HG02870 (cell line): ENCODE measurements at regions not wholly inside any gene's neighbourhood (a gene's known extent, or its start where the extent isn't known, plus 50 kb on each side); places are given as distances from the start of the nearest gene placed in this dataset.
"Not testable (repeated sequence)": the region's sequence is repeated elsewhere in the genome, so short reads cannot be mapped to it uniquely, and the experiment has no call there.

Source experiments
- ATAC-seq: cut with Tn5 transposase; IDR thresholded peaks from one replicate; pipeline ENCODE4 v1.9.1; 2021; ENCODE audit warnings: mild to moderate bottlenecking, moderate library complexity; ENCODE audit not compliant: unreplicated experiment

DNA sequence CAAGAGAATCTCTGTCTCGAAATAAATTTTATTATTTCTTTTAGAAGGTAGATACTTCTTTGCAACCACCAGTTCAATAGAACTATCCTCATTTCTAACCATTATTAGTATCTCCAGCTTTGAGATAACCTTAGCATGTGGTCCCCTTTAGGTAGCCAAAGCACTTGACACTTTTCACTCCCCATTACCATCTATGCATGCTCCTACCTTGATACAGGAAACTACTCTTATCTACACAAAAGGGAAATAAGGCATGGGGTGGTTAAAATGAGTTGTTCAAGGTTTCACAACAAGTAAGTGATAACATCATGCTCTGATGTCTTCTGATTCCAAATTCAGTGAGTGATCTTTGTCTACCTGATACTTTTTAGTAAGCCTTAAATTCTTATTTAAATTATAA is 308.2 kb upstream of the CHORDC1 start:
- no peak for ATAC-seq

DNA sequence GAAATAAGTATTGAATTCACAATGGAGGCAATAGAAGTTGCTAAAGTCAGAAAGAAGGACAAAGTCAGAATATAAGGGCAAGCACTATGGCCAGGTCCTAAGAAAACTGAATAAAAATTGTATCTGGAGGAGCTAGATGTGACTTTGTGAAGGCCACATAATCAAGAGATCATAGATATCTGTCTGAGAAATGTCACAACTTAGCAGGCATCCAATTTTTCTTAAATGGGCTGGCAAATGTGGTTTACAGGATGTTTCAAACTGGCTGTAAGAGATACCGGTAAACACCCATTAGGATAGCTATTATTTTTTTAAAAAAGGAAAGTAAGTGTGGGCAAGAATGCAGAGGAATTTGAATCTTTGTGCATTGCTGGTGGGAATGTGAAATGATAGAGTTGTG is 303.1 kb upstream of the CHORDC1 start:
- no peak for ATAC-seq

DNA sequence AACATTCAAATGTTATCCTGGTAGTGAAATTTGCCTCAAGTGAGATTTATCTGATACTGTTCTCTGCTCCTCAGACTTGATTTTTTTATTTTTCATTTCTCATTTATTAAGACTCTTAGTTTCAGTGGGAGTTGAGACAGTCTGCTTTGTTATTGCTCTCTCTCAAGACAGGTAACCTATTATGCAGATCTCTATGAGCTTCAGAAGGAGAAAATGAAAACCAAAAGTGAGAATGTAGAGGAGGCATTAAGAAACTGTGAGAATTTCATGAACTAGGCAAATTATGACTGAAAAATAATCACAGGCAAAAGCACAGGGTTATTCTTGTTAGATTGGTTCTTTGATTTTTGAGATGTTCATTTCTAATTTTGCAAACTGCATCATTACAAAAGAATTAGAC is 290.0 kb upstream of the CHORDC1 start:
- no peak for ATAC-seq

DNA sequence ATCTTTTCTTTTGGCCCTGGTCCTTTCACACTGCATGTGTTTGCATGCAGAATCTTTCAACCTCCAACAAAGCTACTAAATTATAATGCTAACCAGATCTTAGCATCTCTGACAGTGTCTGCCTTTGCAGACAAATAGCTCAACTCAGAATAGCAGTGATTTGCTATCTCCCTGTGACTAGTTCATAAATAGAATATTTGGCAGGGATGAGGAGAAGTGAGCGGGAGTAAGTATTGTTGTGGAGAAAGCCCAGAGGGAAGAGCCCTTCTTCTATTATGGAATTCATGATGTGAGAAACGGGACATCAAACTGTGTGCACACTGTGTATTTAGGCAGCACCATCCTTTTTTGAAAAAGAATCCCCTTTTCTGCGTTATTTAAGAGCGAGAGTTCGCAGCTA is 288.0 kb upstream of the CHORDC1 start:
- ATAC-seq: no peak

DNA sequence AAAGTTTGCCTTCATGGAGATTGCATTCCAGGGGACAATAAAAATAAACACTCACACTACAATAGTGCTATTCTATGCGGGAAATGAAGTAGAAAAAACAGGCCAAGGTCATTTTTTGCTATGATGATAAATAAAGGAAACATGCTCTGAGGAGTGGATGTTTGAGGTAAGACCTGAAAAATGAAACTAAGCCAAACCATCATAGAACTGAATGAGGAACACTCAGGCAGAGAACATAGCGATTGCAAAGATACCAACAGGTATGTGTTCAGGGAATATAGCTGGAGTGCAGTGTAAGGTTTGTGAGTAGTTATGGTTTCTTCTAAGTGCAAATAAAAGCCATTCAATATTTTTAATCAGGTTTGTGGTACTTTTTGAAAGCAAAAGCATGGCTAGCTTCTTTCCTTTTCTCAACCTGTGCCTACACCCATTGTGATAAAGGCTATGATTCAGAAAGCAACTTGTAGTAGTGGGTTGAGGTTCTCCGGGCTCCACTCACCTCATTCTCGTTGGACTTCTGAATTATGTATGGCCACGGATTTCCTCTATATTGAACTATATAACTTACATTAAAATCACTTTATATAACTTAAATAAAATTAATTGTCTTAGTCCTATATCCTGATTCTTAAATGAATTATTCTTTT is 278.2 kb upstream of the CHORDC1 start:
- ATAC-seq: no peak

DNA sequence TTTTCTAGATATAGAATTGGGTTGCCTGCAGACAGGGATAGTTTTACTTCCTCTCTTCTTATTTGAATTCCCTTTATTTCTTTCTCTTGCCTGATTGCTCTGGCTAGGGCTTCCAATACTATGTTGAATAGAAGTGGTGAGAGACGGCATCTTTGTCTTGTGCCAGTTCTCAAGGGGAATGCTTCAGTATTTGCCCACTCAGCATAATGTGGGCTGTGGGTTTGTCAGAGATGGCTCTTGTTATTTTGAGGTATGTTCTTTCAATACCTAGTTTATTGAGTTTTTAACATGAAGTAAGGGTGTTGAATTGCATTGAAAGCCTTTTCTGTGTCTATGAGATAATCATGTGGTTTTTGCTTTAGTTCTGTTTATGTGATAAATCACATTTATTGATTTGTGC is 273.9 kb upstream of the CHORDC1 start:
- no peak for ATAC-seq

DNA sequence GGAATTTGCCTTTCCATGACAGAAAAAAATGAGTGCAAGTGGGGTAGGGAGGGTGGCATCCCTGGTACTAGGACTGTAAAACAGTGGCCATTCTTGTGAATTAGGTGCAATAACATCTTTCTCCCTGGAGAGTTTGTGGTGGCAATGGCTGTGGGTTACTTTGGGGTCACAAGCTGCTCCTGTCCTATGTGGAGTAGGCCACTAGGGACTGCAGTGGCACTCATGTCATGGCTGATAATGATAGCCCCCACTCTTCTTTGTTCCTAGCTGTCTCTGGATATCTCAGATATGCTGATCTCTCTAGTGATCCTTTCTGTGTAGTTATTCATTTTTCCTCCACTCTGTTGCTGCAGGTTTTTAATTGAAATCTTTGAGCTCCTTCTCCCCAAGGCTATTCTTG is 270.5 kb upstream of the CHORDC1 start:
- no peak for ATAC-seq

DNA sequence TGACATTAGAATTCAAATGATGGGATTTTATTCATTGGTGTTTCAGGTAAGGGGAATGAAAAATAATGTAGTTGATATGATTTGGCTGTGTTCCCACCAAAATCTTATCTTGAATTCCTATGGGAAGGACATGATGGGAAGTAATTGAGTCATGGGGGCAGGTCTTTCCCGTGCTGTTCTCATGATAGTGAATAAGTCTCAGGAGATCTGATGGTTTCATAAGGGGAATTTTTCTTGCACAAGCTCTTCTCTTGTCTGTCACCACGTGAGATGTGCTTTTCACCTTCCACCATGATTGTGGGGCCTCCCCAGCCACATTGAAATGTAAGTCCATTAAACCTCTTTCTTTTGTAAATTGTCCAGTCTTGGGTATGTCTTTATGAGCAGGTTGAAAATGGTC is 268.6 kb upstream of the CHORDC1 start:
- no peak for ATAC-seq

DNA sequence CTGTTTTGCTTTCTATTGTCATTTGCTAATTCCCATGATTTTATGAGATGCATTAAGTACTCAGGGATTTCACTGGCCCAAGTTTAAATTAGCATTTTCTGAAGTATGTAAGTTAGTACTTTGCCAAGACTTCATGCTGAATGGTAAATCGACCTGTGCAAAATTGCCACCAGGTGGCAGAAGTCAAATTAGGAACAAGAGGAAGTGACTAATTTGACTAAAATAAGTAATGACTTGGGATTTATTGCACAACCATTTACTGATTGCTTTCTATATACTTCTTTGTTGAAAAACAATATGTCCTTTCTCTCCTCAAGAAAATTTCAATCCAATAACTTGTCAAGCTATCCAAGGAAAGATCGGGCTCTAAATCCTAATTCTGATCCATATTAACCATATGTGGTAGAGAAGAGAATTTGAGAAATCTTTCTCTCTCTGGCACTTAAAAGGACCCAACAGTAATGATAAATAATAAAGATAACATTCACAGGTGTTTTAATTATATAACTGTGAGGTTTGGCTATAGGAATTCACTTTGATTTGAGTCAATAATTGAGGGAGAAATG is 253.7 kb upstream of the CHORDC1 start:
- peak; percentile 72 for ATAC-seq

DNA sequence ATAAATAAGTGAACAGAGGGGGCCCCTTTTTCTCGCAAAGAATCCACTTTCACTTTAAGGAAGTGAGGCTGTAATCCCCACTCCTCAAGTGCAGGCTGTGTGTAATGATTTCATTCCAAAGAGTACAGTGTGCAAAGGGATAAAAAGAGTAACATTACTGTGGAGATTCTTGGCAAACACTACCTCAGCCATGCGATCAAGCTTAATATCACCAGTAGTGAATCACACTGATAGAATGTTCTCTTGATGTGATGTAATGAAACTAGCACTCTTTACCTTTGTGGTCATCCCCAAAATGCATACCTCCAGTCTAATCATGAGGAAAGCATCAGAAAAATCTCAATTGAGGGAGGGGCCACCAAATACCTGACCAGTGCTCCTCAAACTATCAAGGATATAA is 246.1 kb upstream of the CHORDC1 start:
- no peak for ATAC-seq

DNA sequence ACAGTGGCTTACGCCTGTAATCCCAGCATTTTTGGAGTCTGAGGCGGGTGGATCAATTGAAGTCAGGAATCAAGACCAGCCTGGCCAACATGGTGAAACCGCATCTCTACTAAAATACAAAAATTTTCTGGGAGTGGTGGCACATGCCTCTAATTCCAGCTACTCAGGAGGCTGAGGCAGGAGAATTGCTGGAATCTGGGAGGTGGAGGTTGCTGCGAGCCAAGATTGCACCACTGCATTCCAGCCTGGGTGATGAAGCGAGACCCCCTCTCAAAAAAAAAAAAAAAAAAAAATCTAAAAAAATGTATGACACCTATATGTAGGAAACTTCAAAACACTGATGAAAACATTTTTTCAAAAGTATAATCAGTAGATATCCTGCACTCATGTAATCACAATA is 242.7 kb upstream of the CHORDC1 start:
- no peak for ATAC-seq

DNA sequence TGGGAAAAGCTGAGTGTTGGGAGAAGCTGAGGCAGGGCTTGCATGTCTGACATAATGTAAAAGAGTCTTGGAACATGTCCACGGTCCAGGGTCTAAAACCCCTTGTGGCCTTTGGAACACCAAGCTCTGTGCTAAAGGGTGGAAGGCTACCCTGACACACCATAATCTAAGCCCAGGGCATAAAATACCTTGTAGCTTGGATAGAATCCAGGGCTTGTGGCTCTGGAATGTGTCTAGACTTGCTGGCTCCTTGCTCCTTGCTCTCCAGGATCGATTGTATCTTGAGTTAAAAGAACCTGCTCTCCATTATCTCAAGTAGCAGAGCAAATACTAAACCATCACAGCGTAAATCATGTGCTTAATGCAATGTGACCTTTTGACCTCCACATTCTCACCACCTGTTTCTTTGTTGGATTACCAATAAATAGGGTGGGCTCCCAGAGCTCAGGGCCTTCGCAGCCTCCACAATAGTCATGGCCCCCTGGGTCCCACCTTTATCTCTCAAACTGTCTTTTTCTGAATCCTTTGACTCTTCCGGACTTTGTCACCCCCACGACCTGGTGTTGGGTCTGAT is 232.6 kb upstream of the CHORDC1 start:
- not testable (repeated sequence) for ATAC-seq

DNA sequence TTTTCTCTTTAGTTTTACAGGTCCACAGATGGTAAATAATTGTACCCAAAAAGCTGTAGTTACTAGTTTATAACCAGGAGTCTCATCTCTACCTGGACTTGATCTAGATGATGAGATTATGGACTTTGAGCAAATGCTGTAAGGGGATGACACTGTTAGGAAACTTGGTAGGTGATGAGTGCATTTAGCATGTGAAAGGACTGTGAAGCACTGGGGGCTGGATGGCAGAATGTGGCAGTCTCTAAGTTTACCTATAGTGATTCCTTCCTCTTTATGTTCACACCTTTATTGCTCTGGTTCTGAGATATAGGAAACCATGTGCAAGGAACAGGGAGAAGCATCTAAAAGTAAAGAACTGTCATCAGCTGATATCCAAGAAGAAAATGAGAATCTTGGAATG is 230.7 kb upstream of the CHORDC1 start:
- ATAC-seq: no peak

DNA sequence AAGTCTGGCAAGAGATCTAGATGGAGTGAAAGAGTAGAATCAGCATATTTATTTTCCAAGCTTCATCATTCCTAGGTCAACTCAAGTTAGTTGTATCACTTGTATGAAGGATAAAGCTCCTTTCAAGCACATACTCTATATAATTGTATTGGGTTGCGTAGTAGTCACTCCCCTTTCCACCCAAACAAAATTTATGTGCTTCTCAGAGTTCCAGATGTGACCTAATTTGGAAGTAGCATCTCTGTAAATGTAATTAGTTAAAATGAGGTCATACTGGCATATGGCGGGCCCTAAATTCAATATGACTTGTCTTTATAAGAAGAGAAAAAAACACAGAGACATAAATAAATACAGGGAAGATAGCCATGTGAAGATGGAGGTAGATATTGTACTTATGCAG is 226.8 kb upstream of the CHORDC1 start:
- no peak for ATAC-seq

DNA sequence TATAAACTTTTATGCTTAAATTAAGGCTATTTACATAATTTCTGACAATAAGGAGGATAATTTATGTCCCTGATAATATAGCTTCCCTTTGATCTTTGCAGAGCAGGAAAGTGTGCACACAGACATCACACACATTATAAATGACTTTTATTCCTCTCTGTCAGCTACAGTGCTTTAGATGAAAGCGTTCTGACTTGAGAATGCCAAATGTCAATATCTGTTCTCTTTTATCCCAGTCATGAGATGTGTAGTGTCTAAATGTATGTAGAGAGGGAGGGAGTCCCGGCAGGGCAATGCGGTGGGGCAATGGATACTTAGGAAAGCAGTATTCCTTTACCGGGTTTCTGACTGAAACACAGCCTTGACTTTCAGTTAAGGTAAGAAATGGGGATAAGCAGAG is 225.4 kb upstream of the CHORDC1 start:
- no peak for ATAC-seq

DNA sequence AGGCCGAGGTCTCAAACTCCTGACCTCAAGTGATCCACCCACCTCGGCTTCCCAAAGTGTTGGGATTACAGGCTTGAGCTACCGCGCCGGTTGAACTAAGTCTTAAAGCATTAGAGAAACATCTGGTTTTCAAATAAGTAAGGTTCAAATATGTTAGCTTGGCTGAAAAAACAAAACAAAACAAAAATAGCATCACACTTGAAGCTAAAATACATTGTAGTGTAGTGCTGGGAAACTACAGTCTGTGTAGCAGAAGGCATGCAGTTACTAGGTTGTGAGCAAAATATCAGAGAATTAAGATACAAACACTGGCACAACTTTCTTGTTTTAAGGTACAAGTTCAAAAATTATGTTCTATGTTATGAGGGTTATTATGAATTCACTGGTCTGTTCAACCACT is 224.8 kb upstream of the CHORDC1 start:
- no peak for ATAC-seq

DNA sequence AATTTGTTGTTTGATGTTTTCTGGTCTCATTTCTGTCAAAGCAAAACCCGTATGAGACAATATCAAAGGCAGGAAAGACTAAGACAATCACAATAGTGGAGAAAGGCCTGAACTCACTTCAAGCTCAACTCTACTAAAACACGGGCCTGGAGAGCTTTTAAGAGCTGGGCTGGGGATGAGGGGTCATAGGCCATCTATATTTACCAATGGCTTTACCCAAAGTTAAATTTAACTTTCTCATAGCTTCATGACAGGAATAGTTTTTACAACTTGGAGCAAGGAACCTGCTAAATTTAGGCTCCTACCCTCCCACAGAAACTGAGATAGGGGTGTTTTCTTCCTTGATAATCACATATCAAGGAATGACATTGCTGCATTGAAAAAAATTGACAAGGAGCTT is 223.4 kb upstream of the CHORDC1 start:
- no peak for ATAC-seq

DNA sequence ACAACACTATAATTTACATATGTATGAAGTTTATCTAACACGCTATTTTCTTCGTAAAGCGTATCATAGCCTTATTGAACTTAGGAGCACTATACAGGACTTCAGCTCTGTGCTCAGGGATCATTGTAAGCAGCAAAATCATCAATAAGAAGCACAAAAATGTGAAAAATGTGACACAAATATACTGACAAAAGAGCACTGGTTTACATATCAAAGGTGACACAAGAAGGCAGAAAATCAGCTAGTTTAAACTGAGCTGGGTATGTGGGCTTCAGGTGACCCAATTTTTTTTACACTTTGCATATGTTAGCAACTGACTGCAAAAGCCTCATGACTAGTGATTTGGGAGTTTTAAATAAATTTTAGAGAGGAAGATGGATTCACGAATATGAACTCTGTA is 215.2 kb upstream of the CHORDC1 start:
- ATAC-seq: no peak

DNA sequence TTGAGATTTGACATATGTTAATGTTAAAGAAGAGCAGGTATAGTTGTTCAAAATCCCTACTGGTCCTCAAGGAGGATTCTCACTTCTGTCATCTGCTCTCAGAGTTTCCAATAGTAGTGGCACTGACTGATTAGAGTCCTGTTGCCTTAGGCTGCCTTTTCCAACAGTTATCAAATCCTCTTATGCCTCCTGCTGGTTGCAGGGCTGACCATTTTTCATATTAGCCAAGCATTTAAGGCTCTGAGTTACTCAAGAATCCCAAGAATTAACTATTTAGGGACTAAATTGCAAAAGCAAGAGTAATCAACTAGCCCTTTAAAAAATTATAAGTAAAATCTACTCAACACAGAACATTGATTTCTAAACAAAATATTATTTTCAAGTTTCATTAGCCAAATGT is 212.0 kb upstream of the CHORDC1 start:
- ATAC-seq: no peak

DNA sequence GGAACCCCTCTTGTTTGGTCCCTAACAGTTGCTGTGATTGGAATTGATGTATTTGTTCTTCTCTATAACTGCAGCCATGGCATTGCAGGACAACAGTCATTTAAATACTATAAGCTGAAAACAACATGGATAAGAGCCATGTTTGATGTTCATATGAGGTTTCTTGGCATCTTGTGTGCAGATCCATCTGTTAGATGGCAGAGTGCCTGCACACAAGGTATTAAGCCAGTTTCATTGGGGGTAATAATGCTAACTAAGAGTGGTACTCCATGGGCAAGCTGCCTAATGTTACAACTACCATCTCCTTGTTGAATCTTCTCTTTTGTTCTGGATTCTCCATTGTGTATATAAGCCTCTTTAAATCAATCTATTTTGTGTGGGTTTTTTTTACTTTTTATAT is 206.0 kb upstream of the CHORDC1 start:
- no peak for ATAC-seq

DNA sequence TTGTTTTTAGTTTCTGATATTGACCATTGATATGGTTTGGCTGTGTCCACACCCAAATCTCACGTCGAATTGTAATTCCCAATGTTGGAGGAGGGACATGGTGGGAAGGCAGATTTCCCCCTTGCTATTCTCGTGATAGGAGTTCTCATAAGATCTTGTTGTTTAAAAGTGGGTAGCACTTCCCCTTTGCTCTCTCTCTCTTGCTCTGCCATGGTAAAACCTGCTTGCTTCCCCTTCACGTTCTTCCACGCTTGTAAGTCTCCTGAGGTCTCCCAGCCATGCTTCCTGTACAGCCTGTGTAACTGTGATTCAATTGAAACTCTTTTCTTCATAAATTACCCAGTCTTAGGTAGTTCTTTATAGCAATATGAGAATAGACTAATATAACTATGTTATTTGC is 203.6 kb upstream of the CHORDC1 start:
- ATAC-seq: no peak

DNA sequence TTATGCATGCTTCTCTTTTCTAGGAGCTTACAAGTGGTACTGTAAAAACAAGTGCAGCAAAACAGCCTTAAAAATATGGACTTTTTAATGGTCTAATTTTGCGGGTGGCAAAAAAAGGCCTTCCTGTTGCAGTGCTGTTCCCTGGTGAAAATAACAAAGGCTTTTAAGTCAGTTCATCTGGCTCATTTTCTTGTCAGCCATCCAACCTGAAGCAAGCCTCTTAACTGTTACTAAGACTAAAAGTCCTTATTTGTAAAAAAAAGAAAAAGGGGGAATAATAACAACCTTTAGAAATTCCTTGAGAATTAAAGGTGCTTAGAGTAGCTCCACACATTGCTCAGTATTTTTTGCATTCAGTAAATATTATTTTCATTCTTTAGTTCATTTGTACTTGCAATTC is 200.5 kb upstream of the CHORDC1 start:
- no peak for ATAC-seq

DNA sequence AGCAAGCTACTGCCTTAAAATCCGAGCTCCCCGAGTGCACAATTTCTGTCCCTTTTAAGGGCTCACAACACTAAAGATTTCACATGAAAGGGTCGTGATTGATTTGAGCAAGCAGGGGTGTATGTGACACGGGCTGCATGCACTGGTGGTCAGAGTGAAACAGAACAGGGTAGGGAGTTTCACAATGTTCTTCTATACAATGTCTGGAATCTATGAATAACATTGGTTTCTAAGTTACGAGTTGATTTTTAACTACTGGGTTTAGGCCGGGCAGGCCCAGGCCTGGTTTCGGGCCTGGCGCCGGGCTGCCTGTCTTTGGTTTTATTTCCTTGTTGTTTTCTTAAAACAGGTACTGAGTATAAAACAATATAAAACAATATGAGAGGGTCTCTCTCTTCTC is 199.9 kb upstream of the CHORDC1 start:
- not testable (repeated sequence) for ATAC-seq
